NT2/D1 (cell line): ENCODE measurements at regions not wholly inside any gene's neighbourhood (a gene's known extent, or its start where the extent isn't known, plus 50 kb on each side); places are given as distances from the start of the nearest gene placed in this dataset.

Experiments used
- SUZ12 ChIP-seq: IDR thresholded peaks from 2 replicates; pipeline ENCODE4 v1.6.1; 2011; ENCODE audit not compliant: insufficient read length, insufficient read depth; ENCODE audit errors: extremely low read depth
- ZNF274 ChIP-seq: IDR thresholded peaks from 2 replicates; pipeline ENCODE4 v1.6.1; 2011; ENCODE audit warnings: mild to moderate bottlenecking, low read depth, low read length

DNA sequence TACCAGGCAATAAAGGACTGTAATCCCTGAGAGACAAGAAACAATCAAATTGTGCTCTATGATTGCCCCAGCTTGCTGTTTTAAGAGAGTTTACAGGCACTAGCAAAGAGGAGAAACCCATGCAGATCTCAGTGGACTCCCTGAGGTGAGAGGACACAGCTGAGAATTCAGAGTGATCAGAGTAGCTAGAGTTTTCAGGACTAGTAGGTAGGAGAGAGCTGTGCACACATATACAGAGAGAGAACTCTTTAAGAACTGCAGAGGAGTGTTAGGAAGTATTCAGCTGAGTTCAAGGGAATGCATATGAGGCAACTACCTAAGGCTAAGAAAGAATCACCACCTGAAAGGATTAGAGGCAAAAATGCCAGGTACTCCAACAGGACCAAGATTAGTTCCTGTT lies 904.8 kb downstream of the CDH8 start:
- no peak for TF ChIP-seq ZNF274
- no peak for TF ChIP-seq SUZ12
